MM.1S (cell line): ENCODE measurements at regions not wholly inside any gene's neighbourhood (a gene's known extent, or its start where the extent isn't known, plus 50 kb on each side); places are given as distances from the start of the nearest gene placed in this dataset.

ENCODE experiments used
- DNase-seq: peaks from one replicate; pipeline ENCODE4 v3.0.0-alpha.2; 2015
- H2AFZ ChIP-seq: fragments of 300-600 bp; sonication (generic); 2 replicates; pipeline ENCODE4 v1.6.0; 2016; ENCODE audit warnings: antibody characterized with exemption, low read length
- H3F3A ChIP-seq: fragments of 300-600 bp; sonication (generic); 2 replicates; pipeline ENCODE4 v1.6.1; 2016; ENCODE audit warnings: mild to moderate bottlenecking, antibody characterized with exemption, low read length, moderate library complexity, mixed read lengths; ENCODE audit not compliant: insufficient read depth
- H3K27ac ChIP-seq: fragments of 300-600 bp; sonication (generic); 2 replicates; pipeline ENCODE4 v1.5.1; 2016; ENCODE audit warnings: mild to moderate bottlenecking, low read length
- H3K27me3 ChIP-seq: fragments of 300-600 bp; sonication (generic); replicated peaks from 2 replicates; pipeline ENCODE4 v1.6.0; 2016; ENCODE audit warnings: low read length; ENCODE audit not compliant: insufficient read depth
- H3K36me3 ChIP-seq: fragments of 300-600 bp; sonication (generic); replicated peaks from 2 replicates; pipeline ENCODE4 v1.6.1; 2016; ENCODE audit warnings: mild to moderate bottlenecking, low read length, mixed read lengths; ENCODE audit not compliant: insufficient read depth
- H3K4me1 ChIP-seq: fragments of 300-600 bp; sonication (generic); 2 replicates; pipeline ENCODE4 v1.6.1; 2016; ENCODE audit warnings: low read length, mixed read lengths
- H3K4me2 ChIP-seq: fragments of 300-600 bp; sonication (generic); 2 replicates; pipeline ENCODE4 v1.6.0; 2016; ENCODE audit warnings: low read depth, low read length
- H3K4me3 ChIP-seq: fragments of 300-600 bp; sonication (generic); 2 replicates; pipeline ENCODE4 v1.5.1; 2016; ENCODE audit warnings: low read length, mixed read lengths
- H3K79me2 ChIP-seq: fragments of 300-600 bp; sonication (generic); 2 replicates; pipeline ENCODE4 v1.6.1; 2016; ENCODE audit warnings: mixed run types, low read length, mixed read lengths
- H3K9ac ChIP-seq: fragments of 300-600 bp; sonication (generic); 2 replicates; pipeline ENCODE4 v1.6.1; 2016; ENCODE audit warnings: low read length, mixed read lengths
- H3K9me2 ChIP-seq: fragments of 300-600 bp; sonication (generic); replicated peaks from 2 replicates; pipeline ENCODE4 v1.6.1; 2016; ENCODE audit warnings: mild to moderate bottlenecking, low read length, mixed read lengths; ENCODE audit not compliant: insufficient read depth
- H3K9me3 ChIP-seq: fragments of 300-600 bp; sonication (generic); replicated peaks from 2 replicates; pipeline ENCODE4 v1.6.1; 2016; ENCODE audit warnings: mild to moderate bottlenecking, low read length, mixed read lengths; ENCODE audit not compliant: insufficient read depth
- H4K20me1 ChIP-seq: fragments of 300-600 bp; sonication (generic); 2 replicates; pipeline ENCODE4 v1.6.1; 2016; ENCODE audit warnings: mild to moderate bottlenecking, low read length, moderate library complexity, mixed read lengths; ENCODE audit not compliant: insufficient read depth
- CTCF ChIP-seq: fragments of 300-600 bp; sonication (generic); IDR thresholded peaks from 2 replicates; pipeline ENCODE4 v1.5.1; 2016; ENCODE audit warnings: antibody characterized with exemption, low read length, mixed read lengths
- EZH2 ChIP-seq: fragments of 300-600 bp; sonication (generic); optimal IDR thresholded peaks from 2 replicates; pipeline ENCODE3; 2017; ENCODE audit warnings: low read depth, mild to moderate bottlenecking, antibody characterized with exemption, low read length, mixed read lengths
- EZH2phosphoT487 ChIP-seq: fragments of 300-600 bp; sonication (generic); IDR thresholded peaks from 2 replicates; pipeline ENCODE4 v1.6.1; 2018; ENCODE audit warnings: antibody characterized with exemption, low read length

- H4K20me1 ChIP-seq = no peaks in the 10 kb centered on the region
- no peak overlapping the region for H3K4me3 ChIP-seq
- H3F3A ChIP-seq = no peaks in the 10 kb centered on the region
- H2AFZ ChIP-seq = no peak overlapping the region
- H3K79me2 ChIP-seq = no peaks in the 10 kb centered on the region
- H3K9me3 ChIP-seq = no peaks in the 10 kb centered on the region
- H3K4me1 ChIP-seq = no peaks in the 10 kb centered on the region
- no peak for DNase-seq
- H3K9ac ChIP-seq = no peak overlapping the region
- TF ChIP-seq CTCF (no peak), EZH2phosphoT487 (no peak), EZH2 (no peak)
- no peaks in the 10 kb centered on the region for H3K36me3 ChIP-seq
- H3K9me2 ChIP-seq = no peaks in the 10 kb centered on the region
- H3K4me2 ChIP-seq = no peak overlapping the region
- no peak overlapping the region for H3K27ac ChIP-seq
- H3K27me3 ChIP-seq = no peaks in the 10 kb centered on the region
These were observed 176.1 kb upstream of the NCAM1 start for GRCh38 chr11:112785149-112785548.

- no peak overlapping the region for H3K9ac ChIP-seq
- no peaks in the 10 kb centered on the region for H3K9me2 ChIP-seq
- H3K4me2 ChIP-seq = no peak overlapping the region
- no peaks in the 10 kb centered on the region for H3F3A ChIP-seq
- no peak for DNase-seq
- H3K4me3 ChIP-seq = no peak overlapping the region
- H3K79me2 ChIP-seq = no peaks in the 10 kb centered on the region
- H4K20me1 ChIP-seq = no peaks in the 10 kb centered on the region
- H3K9me3 ChIP-seq = no peaks in the 10 kb centered on the region
- TF ChIP-seq EZH2 (no peak), EZH2phosphoT487 (no peak), CTCF (no peak)
- no peak overlapping the region for H3K27ac ChIP-seq
- H3K36me3 ChIP-seq = no peaks in the 10 kb centered on the region
- no peaks in the 10 kb centered on the region for H3K27me3 ChIP-seq
- no peaks in the 10 kb centered on the region for H3K4me1 ChIP-seq
- H2AFZ ChIP-seq = no peak overlapping the region
These were observed 175.5 kb upstream of the NCAM1 start for GRCh38 chr11:112785719-112786118.

- H3K4me2 ChIP-seq = no peak overlapping the region
- no peak overlapping the region for H2AFZ ChIP-seq
- no peaks in the 10 kb centered on the region for H3K79me2 ChIP-seq
These were observed 175.0 kb upstream of the NCAM1 start for GRCh38 chr11:112786196-112786595.

More at GRCh38 chr11:112786196-112786595, 175.0 kb upstream of the NCAM1 start:
- TF ChIP-seq CTCF (no peak), EZH2 (no peak), EZH2phosphoT487 (no peak)
- no peak overlapping the region for H3K27ac ChIP-seq
- H4K20me1 ChIP-seq = no peaks in the 10 kb centered on the region
- no peak overlapping the region for H3K9ac ChIP-seq
- no peak overlapping the region for H3K4me3 ChIP-seq
- no peaks in the 10 kb centered on the region for H3K4me1 ChIP-seq
- H3K9me2 ChIP-seq = no peaks in the 10 kb centered on the region
- H3K27me3 ChIP-seq = no peaks in the 10 kb centered on the region
- H3K36me3 ChIP-seq = no peaks in the 10 kb centered on the region
- no peaks in the 10 kb centered on the region for H3F3A ChIP-seq
- H3K9me3 ChIP-seq = no peaks in the 10 kb centered on the region
- DNase-seq = no peak
